ENCODE measurements at regions not wholly inside any gene's neighbourhood (a gene's known extent, or its start where the extent isn't known, plus 50 kb on each side); places are given as distances from the start of the nearest gene placed in this dataset.

DNA sequence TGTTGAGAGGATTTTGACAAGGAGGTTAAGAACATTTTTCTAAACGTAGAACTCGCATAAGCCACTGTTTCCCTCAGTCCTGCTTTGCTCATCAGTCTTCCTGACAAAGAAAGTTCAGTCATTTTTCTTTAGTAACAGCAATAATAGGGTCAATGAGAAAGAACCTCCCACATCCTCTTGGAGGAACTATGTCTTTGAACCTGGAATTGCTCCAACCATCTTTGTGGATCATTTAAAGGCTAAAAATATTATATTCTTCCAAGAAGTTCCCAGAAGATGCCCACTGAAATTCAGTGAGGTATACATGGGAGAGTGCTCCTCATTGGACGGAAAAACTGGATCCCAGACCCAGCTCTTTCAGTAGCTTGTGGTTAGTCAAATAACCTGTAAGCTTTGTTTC, 282.8 kb upstream of the FAR2 start:
- no peak for TF ChIP-seq POLR2A (IDR thresholded peaks at IDR 0.05; ENCODE audit: low read length)
- TF ChIP-seq GATA1 (IDR thresholded peaks at IDR 0.05; ENCODE audit: low read depth, low read length): no peak

Data from erythroblast (primary cell).